ENCODE measurements at regions not wholly inside any gene's neighbourhood (a gene's known extent, or its start where the extent isn't known, plus 50 kb on each side); places are given as distances from the start of the nearest gene placed in this dataset.

- DNase-seq (ENCODE audit: low read depth in 2 of 2), result no peak
Measured at GRCh38 chr2:226130192-226130591, 669.4 kb downstream of the IRS1 start.

GRCh38 chr2:226127682-226128081 lies 671.9 kb downstream of the IRS1 start:
- no peak for DNase-seq (ENCODE audit: low read depth in 2 of 2)

GRCh38 chr2:226126104-226126503 lies 673.5 kb downstream of the IRS1 start:
- no peak for DNase-seq (ENCODE audit: low read depth in 2 of 2)

GRCh38 chr2:226125176-226125883 lies 674.3 kb downstream of the IRS1 start:
- DNase-seq (ENCODE audit: low read depth in 2 of 2), result no peak

- DNase-seq (ENCODE audit: low read depth in 2 of 2), result no peak
Measured at GRCh38 chr2:226124548-226125011, 675.0 kb downstream of the IRS1 start.

GRCh38 chr2:226123300-226123699 lies 676.3 kb downstream of the IRS1 start:
- no peak for DNase-seq (ENCODE audit: low read depth in 2 of 2)

GRCh38 chr2:226122041-226122440 lies 677.6 kb downstream of the IRS1 start:
- no peak for DNase-seq (ENCODE audit: low read depth in 2 of 2)

GRCh38 chr2:226121046-226121738 lies 678.4 kb downstream of the IRS1 start:
- no peak for DNase-seq (ENCODE audit: low read depth in 2 of 2)

- no peak for DNase-seq (ENCODE audit: low read depth in 2 of 2)
Measured at GRCh38 chr2:226118471-226119429, 680.9 kb downstream of the IRS1 start.

- DNase-seq (ENCODE audit: low read depth in 2 of 2), result no peak
Measured at GRCh38 chr2:226117510-226118065, 682.0 kb downstream of the IRS1 start.

GRCh38 chr2:226116346-226116745 lies 683.3 kb downstream of the IRS1 start:
- DNase-seq (ENCODE audit: low read depth in 2 of 2), result no peak

- no peak for DNase-seq (ENCODE audit: low read depth in 2 of 2)
Measured at GRCh38 chr2:226115832-226116200, 683.8 kb downstream of the IRS1 start.

- no peak for DNase-seq (ENCODE audit: low read depth in 2 of 2)
Measured at GRCh38 chr2:226115102-226115831, 684.4 kb downstream of the IRS1 start.

GRCh38 chr2:226114436-226114835 lies 685.2 kb downstream of the IRS1 start:
- DNase-seq (ENCODE audit: low read depth in 2 of 2), result no peak

GRCh38 chr2:226098861-226099745 lies 699.6 kb downstream of the NYAP2 start:
- DNase-seq (ENCODE audit: low read depth in 2 of 2), result no peak

GRCh38 chr2:226095058-226095457 lies 695.5 kb downstream of the NYAP2 start:
- DNase-seq (ENCODE audit: low read depth in 2 of 2), result no peak

GRCh38 chr2:226093364-226093763 lies 693.9 kb downstream of the NYAP2 start:
- DNase-seq (ENCODE audit: low read depth in 2 of 2), result no peak

- no peak for DNase-seq (ENCODE audit: low read depth in 2 of 2)
Measured at GRCh38 chr2:226088366-226088674, 688.8 kb downstream of the NYAP2 start.

- DNase-seq (ENCODE audit: low read depth in 2 of 2), result no peak
Measured at GRCh38 chr2:226087505-226088365, 688.2 kb downstream of the NYAP2 start.
